22Rv1 (cell line): ENCODE measurements at regions not wholly inside any gene's neighbourhood (a gene's known extent, or its start where the extent isn't known, plus 50 kb on each side); places are given as distances from the start of the nearest gene placed in this dataset.

ENCODE experiments used
- H3K27ac ChIP-seq: fragments of 450-650 bp; 2 replicates; pipeline ENCODE4 v1.5.1; 2017
- CTCF ChIP-seq: fragments of 450-650 bp; IDR thresholded peaks from 2 replicates; pipeline ENCODE4 v1.5.1; 2017; ENCODE audit warnings: mild to moderate bottlenecking
- ZFX ChIP-seq: fragments of 450-650 bp; IDR thresholded peaks from 2 replicates; pipeline ENCODE4 v1.6.1; 2017; ENCODE audit warnings: antibody characterized with exemption, borderline replicate concordance

GRCh38 chr2:21486445-21486844 lies 362.7 kb downstream of the TDRD15 start:
- TF ChIP-seq ZFX (no peak), CTCF (no peak)
- no peak overlapping the region for H3K27ac ChIP-seq

DNA sequence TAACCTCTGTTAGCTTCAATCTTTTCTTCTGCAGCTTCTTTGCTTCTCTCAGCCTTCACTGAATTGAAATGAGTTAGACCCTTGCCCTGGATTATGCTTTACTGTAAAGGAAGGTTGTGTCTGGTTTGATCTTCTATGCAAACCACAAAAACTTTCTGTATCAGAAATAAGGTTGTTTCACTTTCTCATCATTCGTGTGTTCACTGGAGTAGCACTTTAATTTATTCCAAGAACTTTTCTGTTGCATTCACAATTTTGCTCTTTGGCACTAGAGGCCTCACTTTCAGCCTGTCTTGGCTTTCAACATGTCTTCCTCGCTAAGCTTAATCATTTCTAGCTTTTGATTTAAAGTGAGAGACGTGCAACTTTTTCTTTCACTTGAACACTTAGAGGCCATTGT lies 365.3 kb downstream of the TDRD15 start:
- no peak overlapping the region for H3K27ac ChIP-seq
- TF ChIP-seq ZFX (no peak), CTCF (no peak)

GRCh38 chr2:21498016-21498415 lies 374.2 kb downstream of the TDRD15 start:
- no peak overlapping the region for H3K27ac ChIP-seq
- TF ChIP-seq CTCF, result no peak
- TF ChIP-seq ZFX, result no peak

- TF ChIP-seq CTCF (no peak), ZFX (no peak)
- H3K27ac ChIP-seq, result no peak overlapping the region
Observed at GRCh38 chr2:21500401-21500945, 376.7 kb downstream of the TDRD15 start.

DNA sequence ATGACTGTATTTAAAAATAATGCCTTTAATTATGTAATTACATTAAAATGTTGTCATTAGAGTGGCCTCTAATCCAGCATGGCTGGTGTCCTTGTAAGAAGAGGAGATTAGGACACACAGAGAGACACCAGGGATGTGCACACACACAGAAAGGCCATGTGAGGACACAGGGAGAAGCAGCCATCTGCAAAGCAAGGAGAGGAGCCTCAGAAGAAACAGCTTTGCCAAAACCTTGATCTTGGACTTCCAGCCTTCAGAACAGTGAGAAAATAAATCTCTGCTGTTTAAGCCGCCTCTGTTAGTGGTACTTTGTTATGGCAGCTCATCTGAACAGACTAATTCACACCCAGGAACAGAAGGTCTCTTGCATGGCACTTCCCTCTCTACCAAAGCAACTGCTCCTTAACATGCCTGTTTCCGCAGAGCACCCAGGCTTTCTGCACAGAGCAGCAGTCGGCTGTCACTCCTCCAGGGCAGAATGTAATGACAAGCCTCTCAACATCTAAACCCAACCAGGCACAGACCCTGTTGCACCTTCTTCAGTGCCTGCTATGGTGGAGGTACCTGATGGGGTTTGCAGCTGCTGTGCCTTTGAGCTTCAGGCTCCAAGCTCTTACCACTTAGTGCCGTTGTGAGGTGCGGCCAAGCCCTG lies 377.7 kb downstream of the TDRD15 start:
- H3K27ac ChIP-seq, result no peak overlapping the region

DNA sequence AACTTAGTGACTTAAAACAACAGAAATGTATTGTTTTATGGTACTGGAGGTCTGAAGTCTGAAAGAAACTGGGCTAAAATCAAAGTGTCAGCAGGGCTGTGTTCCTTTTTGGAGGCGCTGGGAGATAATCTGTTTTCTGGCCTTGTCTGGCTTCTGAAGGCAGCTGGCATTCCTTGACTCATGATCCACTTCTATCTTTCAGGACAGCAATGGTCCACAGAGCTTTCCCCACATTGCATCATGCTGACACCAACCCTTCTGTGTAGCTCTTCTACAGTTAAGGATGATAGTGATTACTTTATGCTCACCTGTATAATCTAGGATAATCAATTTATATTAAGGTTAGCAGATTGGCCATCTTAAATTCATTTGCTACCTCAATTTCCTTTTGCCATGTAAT lies 392.1 kb downstream of the TDRD15 start:
- H3K27ac ChIP-seq, result no peak overlapping the region
- TF ChIP-seq CTCF (no peak), ZFX (no peak)

More for the DNA sequence above, 377.7 kb downstream of the TDRD15 start:
- TF ChIP-seq CTCF (no peak), ZFX (no peak)

DNA sequence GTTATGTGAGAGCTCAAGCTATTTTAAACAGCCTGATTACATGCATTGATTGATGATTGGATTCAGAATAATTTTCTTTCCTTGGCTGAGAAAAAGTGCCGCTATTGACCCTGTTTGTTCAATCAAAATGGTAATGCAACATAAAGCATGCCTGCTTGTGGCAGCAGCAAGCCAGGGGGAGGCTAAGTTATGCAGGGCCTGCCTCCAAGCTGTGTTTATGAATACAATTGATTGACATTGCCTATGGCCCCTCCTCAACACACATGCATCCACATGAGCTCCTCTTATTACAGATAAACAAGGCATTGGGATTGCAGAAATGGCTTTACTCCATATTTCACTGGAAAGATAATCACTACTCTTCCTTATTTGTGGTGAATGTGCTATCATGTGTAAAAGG lies 395.6 kb downstream of the TDRD15 start:
- TF ChIP-seq CTCF (no peak), ZFX (no peak)
- H3K27ac ChIP-seq, result no peak overlapping the region
